ENCODE measurements at regions not wholly inside any gene's neighbourhood (a gene's known extent, or its start where the extent isn't known, plus 50 kb on each side); places are given as distances from the start of the nearest gene placed in this dataset.

DNA sequence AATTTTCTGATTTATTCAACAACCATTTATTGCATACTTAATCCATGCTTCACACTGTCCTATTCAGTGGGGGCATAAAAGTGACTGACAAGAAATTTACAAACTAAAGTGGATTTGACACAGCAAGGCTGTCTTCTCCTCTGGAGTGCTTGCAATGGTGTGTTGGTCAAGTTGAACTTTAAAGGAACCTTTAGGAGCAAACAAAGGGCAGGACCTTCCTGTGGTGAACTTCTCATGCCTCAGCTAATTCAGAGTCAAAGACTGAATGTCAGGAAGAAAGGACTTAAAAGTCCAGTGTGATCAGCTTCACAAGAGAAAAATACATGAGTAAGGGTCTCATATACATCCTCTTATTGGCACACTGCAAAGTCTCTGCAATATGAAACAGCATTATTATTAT is 60.8 kb upstream of the TENT5A start:
- TF ChIP-seq, protein P1, sequence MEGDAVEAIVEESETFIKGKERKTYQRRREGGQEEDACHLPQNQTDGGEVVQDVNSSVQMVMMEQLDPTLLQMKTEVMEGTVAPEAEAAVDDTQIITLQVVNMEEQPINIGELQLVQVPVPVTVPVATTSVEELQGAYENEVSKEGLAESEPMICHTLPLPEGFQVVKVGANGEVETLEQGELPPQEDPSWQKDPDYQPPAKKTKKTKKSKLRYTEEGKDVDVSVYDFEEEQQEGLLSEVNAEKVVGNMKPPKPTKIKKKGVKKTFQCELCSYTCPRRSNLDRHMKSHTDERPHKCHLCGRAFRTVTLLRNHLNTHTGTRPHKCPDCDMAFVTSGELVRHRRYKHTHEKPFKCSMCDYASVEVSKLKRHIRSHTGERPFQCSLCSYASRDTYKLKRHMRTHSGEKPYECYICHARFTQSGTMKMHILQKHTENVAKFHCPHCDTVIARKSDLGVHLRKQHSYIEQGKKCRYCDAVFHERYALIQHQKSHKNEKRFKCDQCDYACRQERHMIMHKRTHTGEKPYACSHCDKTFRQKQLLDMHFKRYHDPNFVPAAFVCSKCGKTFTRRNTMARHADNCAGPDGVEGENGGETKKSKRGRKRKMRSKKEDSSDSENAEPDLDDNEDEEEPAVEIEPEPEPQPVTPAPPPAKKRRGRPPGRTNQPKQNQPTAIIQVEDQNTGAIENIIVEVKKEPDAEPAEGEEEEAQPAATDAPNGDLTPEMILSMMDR (tag by site-specific recombination; IDR thresholded peaks at IDR 0.05), result no peak
- TF ChIP-seq BCL11B (tag by site-specific recombination; IDR thresholded peaks at IDR 0.05; ENCODE audit: low read depth) (no peak), ZNF670 (tag by site-specific recombination; IDR thresholded peaks at IDR 0.05; ENCODE audit: low read depth) (no peak)

All from HEK293 (cell line).